AG04450 (cell line): ENCODE measurements at regions not wholly inside any gene's neighbourhood (a gene's known extent, or its start where the extent isn't known, plus 50 kb on each side); places are given as distances from the start of the nearest gene placed in this dataset.

Source experiments
- CTCF ChIA-PET: fragments of 300-600, 350-600 bp; formaldehyde crosslinking; extraction: SDS; loops from one replicate; lab custom pipeline; 2022; ENCODE audit warnings: antibody characterized with exemption, inconsistent platforms; lab: Charles Lee
- POLR2A ChIA-PET: fragments of 350-600 bp; formaldehyde crosslinking; extraction: SDS; loops from one replicate; lab custom pipeline; 2021; ENCODE audit warnings: antibody characterized with exemption, inconsistent platforms; lab: Yijun Ruan, JAX
- DNase-seq: peaks from one replicate; pipeline ENCODE4 v3.0.0-alpha.2; 2011; ENCODE audit warnings: low read depth, low spot score
- H3K27ac ChIP-seq: one replicate; pipeline ENCODE4 v1.5.1; 2012; ENCODE audit warnings: low read depth, low read length, control low read depth
- H3K27me3 ChIP-seq: one replicate; pipeline ENCODE4 v1.6.0; 2012; ENCODE audit warnings: low read length; ENCODE audit not compliant: control insufficient read depth, insufficient read depth
- H3K4me3 ChIP-seq: 2 replicates; pipeline ENCODE4 v1.5.1; 2011; ENCODE audit warnings: mild to moderate bottlenecking, low read depth, low read length, control low read depth
- H3K9me3 ChIP-seq: 2 replicates; pipeline ENCODE4 v1.5.1; 2012; ENCODE audit warnings: low read length; ENCODE audit not compliant: control insufficient read depth, insufficient read depth
- TF ChIP-seq, protein P1 (sequence below): IDR thresholded peaks from 2 replicates; pipeline ENCODE4 v1.5.1; 2011; ENCODE audit warnings: low read depth, low read length, control low read depth, inconsistent platforms

DNA sequence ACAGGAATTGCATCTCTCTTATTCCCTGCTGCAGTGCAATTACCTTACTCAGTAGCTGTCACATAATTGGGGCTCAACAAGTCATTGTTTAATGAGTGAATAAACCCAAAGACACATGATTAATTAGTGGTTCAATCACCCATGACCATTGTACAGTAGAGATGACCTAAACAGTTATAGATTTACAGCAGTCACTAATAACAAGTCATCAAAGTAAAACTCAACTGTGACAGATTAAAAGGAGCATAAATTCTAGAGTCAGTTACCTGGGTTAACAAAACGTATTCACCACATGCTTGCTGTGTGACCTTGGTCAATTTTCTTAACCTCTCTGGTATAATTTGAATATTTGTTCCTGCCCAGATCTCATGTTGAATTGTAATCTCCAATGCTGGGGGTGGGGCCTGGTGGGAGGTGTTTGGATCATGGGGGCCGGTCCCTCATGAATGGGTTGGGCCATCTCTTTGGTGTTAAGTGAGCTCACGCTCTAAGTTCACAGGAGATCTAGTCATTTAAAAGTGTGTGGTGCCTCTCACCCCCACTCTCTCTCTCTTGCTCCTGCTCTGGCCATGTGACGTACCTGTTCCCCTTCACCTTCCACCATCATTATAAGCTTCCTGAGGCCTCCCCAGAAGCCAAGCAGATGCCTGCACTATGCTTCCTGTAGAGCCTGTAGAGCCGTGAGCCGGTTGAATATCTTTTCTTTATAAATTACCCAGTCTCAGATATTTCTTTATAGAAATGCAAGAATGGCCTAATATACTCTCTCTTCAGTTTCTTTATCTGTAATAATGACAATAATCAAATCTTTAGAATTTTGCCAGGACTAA is 141.9 kb upstream of the PLEKHG7 start:
- no peaks in the 10 kb centered on the region for H3K9me3 ChIP-seq
- H3K27me3 ChIP-seq = no peaks in the 10 kb centered on the region
- no peak for DNase-seq
- no peak overlapping the region for H3K27ac ChIP-seq
- TF ChIP-seq, protein P1, sequence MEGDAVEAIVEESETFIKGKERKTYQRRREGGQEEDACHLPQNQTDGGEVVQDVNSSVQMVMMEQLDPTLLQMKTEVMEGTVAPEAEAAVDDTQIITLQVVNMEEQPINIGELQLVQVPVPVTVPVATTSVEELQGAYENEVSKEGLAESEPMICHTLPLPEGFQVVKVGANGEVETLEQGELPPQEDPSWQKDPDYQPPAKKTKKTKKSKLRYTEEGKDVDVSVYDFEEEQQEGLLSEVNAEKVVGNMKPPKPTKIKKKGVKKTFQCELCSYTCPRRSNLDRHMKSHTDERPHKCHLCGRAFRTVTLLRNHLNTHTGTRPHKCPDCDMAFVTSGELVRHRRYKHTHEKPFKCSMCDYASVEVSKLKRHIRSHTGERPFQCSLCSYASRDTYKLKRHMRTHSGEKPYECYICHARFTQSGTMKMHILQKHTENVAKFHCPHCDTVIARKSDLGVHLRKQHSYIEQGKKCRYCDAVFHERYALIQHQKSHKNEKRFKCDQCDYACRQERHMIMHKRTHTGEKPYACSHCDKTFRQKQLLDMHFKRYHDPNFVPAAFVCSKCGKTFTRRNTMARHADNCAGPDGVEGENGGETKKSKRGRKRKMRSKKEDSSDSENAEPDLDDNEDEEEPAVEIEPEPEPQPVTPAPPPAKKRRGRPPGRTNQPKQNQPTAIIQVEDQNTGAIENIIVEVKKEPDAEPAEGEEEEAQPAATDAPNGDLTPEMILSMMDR = no peak
- CTCF ChIA-PET = interaction anchor here (2.1 kb wide), 1 partner anchor 1180 kb away, joined by 5 read pairs; no protein-coding TSS in a partner anchor
- H3K4me3 ChIP-seq = no peak overlapping the region
- POLR2A ChIA-PET = no interaction called here

DNA sequence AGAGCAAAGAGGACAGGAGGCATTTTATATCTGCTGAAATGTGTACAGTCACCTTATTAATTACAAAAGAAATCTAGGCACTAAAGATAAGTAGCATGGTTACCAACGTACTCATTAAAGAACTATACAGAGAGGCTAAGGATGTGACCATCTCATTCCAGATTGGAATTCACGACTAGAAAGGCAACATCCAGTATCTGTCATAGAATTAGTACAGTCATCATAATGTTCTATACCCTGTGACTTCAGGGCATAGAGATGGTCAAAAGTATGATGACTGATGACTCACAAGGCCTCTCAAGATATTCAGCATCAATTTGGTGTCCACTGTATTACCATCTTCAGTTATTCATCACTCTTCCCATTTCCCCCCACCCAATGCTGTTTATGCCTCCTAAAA is 144.0 kb upstream of the PLEKHG7 start:
- H3K27ac ChIP-seq = no peak overlapping the region
- no peaks in the 10 kb centered on the region for H3K9me3 ChIP-seq
- ChIA-PET POLR2A (interaction anchor here (1.1 kb wide), 1 partner anchor 413 kb away, joined by 4 read pairs; the partner anchor contains the start of gene BTG1), CTCF (interaction anchor here (1.1 to 2.1 kb wide), 2 partner anchors 12 to 1177 kb away, joined by 3 to 5 read pairs; no protein-coding TSS in a partner anchor)
- DNase-seq = no peak
- TF ChIP-seq, protein P1 = no peak
- no peaks in the 10 kb centered on the region for H3K27me3 ChIP-seq
- no peak overlapping the region for H3K4me3 ChIP-seq

DNA sequence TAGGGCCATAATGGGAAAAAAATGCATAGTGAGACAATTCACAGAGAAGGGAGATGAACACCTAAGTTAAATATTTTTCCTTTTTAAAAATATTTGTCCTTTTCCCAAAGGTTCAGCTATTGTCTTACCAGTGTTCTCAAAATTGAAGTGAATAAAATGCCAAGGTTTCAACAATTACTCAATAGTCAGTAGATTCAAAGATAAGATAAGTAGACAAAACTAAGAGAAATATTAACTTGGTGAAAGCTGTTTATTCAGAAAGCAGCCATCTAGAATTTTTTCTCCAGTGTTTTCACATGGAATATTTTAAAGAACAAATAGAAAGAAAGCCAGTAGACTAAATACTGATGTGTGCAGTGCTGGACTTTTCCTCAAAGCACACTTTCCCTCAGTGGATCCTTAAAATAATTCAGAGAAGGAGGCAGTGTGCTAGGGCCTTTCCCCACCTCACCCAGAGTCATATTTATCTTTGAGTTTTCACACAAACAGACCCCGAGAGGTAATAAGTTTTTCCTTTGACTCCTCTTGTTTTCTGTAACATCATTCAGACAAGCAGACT is 144.5 kb upstream of the PLEKHG7 start:
- H3K4me3 ChIP-seq = no peak overlapping the region
- TF ChIP-seq, protein P1 = no peak
- CTCF ChIA-PET = no interaction called here
- no peaks in the 10 kb centered on the region for H3K27me3 ChIP-seq
- H3K9me3 ChIP-seq = no peaks in the 10 kb centered on the region
- no peak overlapping the region for H3K27ac ChIP-seq
- POLR2A ChIA-PET = no interaction called here
- no peak for DNase-seq

DNA sequence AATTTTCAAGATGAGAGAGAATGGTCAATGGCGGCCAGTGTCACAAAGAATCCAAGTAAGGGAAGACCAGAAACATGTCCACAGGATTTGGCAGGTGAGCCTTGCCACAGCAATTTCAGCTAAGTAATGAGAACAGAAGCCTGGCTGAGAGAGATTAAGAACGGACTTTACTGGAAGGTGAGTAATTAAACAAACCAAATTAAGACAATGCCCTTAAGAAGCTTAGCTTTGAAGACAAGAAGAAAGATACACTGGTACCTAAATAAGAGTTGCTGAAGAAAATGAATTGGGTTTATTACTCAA is 145.4 kb upstream of the PLEKHG7 start:
- CTCF ChIA-PET = interaction anchor here (0.9 kb wide), 2 partner anchors 1175 to 1176 kb away, joined by 3 to 4 read pairs; no protein-coding TSS in a partner anchor

More for the DNA sequence above, 145.4 kb upstream of the PLEKHG7 start:
- no peak for DNase-seq
- TF ChIP-seq, protein P1 = no peak
- no peak overlapping the region for H3K4me3 ChIP-seq
- POLR2A ChIA-PET = interaction anchor here (1.0 kb wide), 1 partner anchor 411 kb away, joined by 4 read pairs; the partner anchor contains the start of gene BTG1
- no peaks in the 10 kb centered on the region for H3K27me3 ChIP-seq
- H3K27ac ChIP-seq = no peak overlapping the region
- no peaks in the 10 kb centered on the region for H3K9me3 ChIP-seq
